ENCODE measurements at regions not wholly inside any gene's neighbourhood (a gene's known extent, or its start where the extent isn't known, plus 50 kb on each side); places are given as distances from the start of the nearest gene placed in this dataset.

DNA sequence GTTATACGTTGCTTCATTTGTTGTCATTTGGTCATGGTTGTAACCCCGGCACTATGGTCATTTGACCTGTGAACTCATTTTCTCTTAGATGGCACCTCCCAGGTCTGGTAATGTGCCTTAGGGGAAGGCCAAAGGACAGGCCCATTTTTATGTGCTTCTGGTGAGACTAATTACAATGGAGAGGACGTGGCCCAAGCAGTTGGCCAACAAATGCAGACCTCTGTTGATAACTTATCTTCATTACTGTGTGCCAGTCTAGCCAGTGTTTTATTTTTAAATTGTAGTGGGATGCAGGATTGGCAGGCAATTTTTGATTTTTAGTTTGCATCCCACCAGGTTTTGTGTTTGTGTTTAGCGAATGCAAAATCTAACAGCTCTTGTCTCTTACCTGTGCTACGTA is 321.5 kb upstream of the AKR1E2 start:
- no peaks in the 10 kb centered on the region for H3K36me3 ChIP-seq (ENCODE audit: control insufficient read depth, insufficient read depth, low read length)
- no peak overlapping the region for H3K4me3 ChIP-seq
- ChIA-PET CTCF (ENCODE audit: low intra/inter-chr PET ratio) (no interaction called here), POLR2A (no interaction called here)
- H3K9me1 ChIP-seq (ENCODE audit: control insufficient read depth, insufficient read depth, low read length), result no peaks in the 10 kb centered on the region
- no TSS peak for BruUV-seq (replicated peaks)
- H3K79me2 ChIP-seq (ENCODE audit: control insufficient read depth, insufficient read depth, low read length), result no peaks in the 10 kb centered on the region
- FAIRE-seq, result no peak
- no peak for DNase-seq (ENCODE audit: extremely low read depth in 1 of 4, low spot score in 3 of 4)
- H3K9ac ChIP-seq (ENCODE audit: insufficient read depth in 1 of 2, low read depth in 2 of 2, low read length in 2 of 2), result no peak overlapping the region
- ATAC-seq, result no peak
- 6% methylated on average over 5 of the region's 5 CpGs for WGBS (ENCODE audit: insufficient coverage, low coverage, missing lambda C conversion rate)
- H3K9me3 ChIP-seq (replicated peaks; ENCODE audit: control insufficient read depth, insufficient read depth, low read depth, low read length), result no peaks in the 10 kb centered on the region
- no peaks in the 10 kb centered on the region for H4K20me1 ChIP-seq (replicated peaks; ENCODE audit: control insufficient read depth, insufficient read depth, low read length)
- no peaks in the 10 kb centered on the region for H3K4me1 ChIP-seq (replicated peaks in 1 of 2; ENCODE audit: control insufficient read depth in 2 of 2, insufficient read depth in 2 of 2, low read length in 2 of 2)
- H3K27me3 ChIP-seq (ENCODE audit: control insufficient read depth in 2 of 2, insufficient read depth in 2 of 2, low read length in 2 of 2), result peaks cover 0 to 7% of the 10 kb centered on the region in 2 experiments; a peak in 2 of 5 replicates
- in situ Hi-C loops (cut with MboI) (no loop called here), intact Hi-C loops (cut with micrococcal nuclease) (no loop called here)
- no peak overlapping the region for H3K27ac ChIP-seq (ENCODE audit: extremely low read depth, low read depth, low read length)
- H3K4me2 ChIP-seq (ENCODE audit: insufficient read depth, low read length), result no peak overlapping the region
- no peak overlapping the region for H2AFZ ChIP-seq (ENCODE audit: low read depth, low read length)
- TF ChIP-seq CCNT2 (IDR thresholded peaks at IDR 0.05; ENCODE audit: borderline replicate concordance, extremely low read depth, insufficient read length, low read depth, low read length), result no peak
- no peak for TF ChIP-seq ZFP1 (CRISPR knock-in tag; IDR thresholded peaks at IDR 0.05)
- TF ChIP-seq, protein P1, sequence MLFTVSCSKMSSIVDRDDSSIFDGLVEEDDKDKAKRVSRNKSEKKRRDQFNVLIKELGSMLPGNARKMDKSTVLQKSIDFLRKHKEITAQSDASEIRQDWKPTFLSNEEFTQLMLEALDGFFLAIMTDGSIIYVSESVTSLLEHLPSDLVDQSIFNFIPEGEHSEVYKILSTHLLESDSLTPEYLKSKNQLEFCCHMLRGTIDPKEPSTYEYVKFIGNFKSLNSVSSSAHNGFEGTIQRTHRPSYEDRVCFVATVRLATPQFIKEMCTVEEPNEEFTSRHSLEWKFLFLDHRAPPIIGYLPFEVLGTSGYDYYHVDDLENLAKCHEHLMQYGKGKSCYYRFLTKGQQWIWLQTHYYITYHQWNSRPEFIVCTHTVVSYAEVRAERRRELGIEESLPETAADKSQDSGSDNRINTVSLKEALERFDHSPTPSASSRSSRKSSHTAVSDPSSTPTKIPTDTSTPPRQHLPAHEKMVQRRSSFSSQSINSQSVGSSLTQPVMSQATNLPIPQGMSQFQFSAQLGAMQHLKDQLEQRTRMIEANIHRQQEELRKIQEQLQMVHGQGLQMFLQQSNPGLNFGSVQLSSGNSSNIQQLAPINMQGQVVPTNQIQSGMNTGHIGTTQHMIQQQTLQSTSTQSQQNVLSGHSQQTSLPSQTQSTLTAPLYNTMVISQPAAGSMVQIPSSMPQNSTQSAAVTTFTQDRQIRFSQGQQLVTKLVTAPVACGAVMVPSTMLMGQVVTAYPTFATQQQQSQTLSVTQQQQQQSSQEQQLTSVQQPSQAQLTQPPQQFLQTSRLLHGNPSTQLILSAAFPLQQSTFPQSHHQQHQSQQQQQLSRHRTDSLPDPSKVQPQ (CRISPR knock-in tag; IDR thresholded peaks at IDR 0.05; ENCODE audit: borderline replicate concordance), result no peak
- TF ChIP-seq, protein P2, sequence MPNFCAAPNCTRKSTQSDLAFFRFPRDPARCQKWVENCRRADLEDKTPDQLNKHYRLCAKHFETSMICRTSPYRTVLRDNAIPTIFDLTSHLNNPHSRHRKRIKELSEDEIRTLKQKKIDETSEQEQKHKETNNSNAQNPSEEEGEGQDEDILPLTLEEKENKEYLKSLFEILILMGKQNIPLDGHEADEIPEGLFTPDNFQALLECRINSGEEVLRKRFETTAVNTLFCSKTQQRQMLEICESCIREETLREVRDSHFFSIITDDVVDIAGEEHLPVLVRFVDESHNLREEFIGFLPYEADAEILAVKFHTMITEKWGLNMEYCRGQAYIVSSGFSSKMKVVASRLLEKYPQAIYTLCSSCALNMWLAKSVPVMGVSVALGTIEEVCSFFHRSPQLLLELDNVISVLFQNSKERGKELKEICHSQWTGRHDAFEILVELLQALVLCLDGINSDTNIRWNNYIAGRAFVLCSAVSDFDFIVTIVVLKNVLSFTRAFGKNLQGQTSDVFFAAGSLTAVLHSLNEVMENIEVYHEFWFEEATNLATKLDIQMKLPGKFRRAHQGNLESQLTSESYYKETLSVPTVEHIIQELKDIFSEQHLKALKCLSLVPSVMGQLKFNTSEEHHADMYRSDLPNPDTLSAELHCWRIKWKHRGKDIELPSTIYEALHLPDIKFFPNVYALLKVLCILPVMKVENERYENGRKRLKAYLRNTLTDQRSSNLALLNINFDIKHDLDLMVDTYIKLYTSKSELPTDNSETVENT (CRISPR knock-in tag; IDR thresholded peaks at IDR 0.05), result no peak
- no peak for TF ChIP-seq SMARCA5 (IDR thresholded peaks at IDR 0.05)
- TF ChIP-seq PHF8 (IDR thresholded peaks at IDR 0.05; ENCODE audit: borderline replicate concordance, low read length), result no peak
- no peak for TF ChIP-seq CAMTA2 (CRISPR knock-in tag; conservative IDR thresholded peaks at IDR 0.05)
- no peak for TF ChIP-seq NCOA4 (IDR thresholded peaks at IDR 0.05; ENCODE audit: partially characterized antibody)
- TF ChIP-seq MEF2A (IDR thresholded peaks at IDR 0.05; ENCODE audit: control insufficient read depth, low read depth, low read length), result no peak
- TF ChIP-seq PTTG1 (tag; IDR thresholded peaks at IDR 0.05; ENCODE audit: low read depth), result no peak
- no peak for TF ChIP-seq ZNF561 (CRISPR knock-in tag; conservative IDR thresholded peaks at IDR 0.05)
- no peak for TF ChIP-seq ZNF146 (CRISPR knock-in tag; IDR thresholded peaks at IDR 0.05; ENCODE audit: unreplicated experiment)
- TF ChIP-seq ZNF551 (CRISPR knock-in tag; IDR thresholded peaks at IDR 0.05), result no peak
- no peak for TF ChIP-seq BMI1 (IDR thresholded peaks at IDR 0.05; ENCODE audit: low read length)
- no peak for TF ChIP-seq FOXK1 (CRISPR knock-in tag; IDR thresholded peaks at IDR 0.05; ENCODE audit: borderline replicate concordance)
- TF ChIP-seq TGIF2 (CRISPR knock-in tag; IDR thresholded peaks at IDR 0.05), result no peak
- no peak for TF ChIP-seq MTF1 (CRISPR knock-in tag; IDR thresholded peaks at IDR 0.05; ENCODE audit: borderline replicate concordance)
- TF ChIP-seq ZNF589 (CRISPR knock-in tag; IDR thresholded peaks at IDR 0.05; ENCODE audit: low read depth), result no peak
- TF ChIP-seq, protein P3, sequence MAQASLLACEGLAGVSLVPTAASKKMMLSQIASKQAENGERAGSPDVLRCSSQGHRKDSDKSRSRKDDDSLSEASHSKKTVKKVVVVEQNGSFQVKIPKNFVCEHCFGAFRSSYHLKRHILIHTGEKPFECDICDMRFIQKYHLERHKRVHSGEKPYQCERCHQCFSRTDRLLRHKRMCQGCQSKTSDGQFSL (CRISPR knock-in tag; IDR thresholded peaks at IDR 0.05), result no peak
- TF ChIP-seq, protein P3 (tag; IDR thresholded peaks at IDR 0.05), result no peak

Measured in K562 (cell line).